ENCODE measurements at regions not wholly inside any gene's neighbourhood (a gene's known extent, or its start where the extent isn't known, plus 50 kb on each side); places are given as distances from the start of the nearest gene placed in this dataset.

GRCh38 chr13:47019977-47020376, 123.1 kb upstream of the HTR2A start:
- H3K27ac Mint-ChIP-seq: no peak overlapping the region
- ATAC-seq: no peak
- no peaks in the 10 kb centered on the region for H3K4me1 Mint-ChIP-seq
- Histone ChIP-seq H3K27me3 (ENCODE audit: control insufficient read depth, insufficient read depth, low read length) (no peaks in the 10 kb centered on the region), H3K9me3 (ENCODE audit: control insufficient read depth, insufficient read depth, low read length) (no peaks in the 10 kb centered on the region), H3K4me3 (ENCODE audit: low read length) (no peak overlapping the region), H3K4me1 (ENCODE audit: control insufficient read depth, insufficient read depth, low read length) (no peaks in the 10 kb centered on the region), H3K27ac (ENCODE audit: low read length) (no peak overlapping the region), H3K36me3 (ENCODE audit: control insufficient read depth, insufficient read depth, low read length) (no peaks in the 10 kb centered on the region)
- intact Hi-C loops (cut with micrococcal nuclease): no loop called here
- H3K36me3 Mint-ChIP-seq: no peaks in the 10 kb centered on the region
- no peak overlapping the region for H3K4me3 Mint-ChIP-seq
- no peak for DNase-seq
- H3K9me3 Mint-ChIP-seq: peaks cover 0 to 3% of the 10 kb centered on the region in 2 donors
- no peaks in the 10 kb centered on the region for H3K27me3 Mint-ChIP-seq (ENCODE audit: low read depth in 2 of 2)
- TF ChIP-seq, protein P1, sequence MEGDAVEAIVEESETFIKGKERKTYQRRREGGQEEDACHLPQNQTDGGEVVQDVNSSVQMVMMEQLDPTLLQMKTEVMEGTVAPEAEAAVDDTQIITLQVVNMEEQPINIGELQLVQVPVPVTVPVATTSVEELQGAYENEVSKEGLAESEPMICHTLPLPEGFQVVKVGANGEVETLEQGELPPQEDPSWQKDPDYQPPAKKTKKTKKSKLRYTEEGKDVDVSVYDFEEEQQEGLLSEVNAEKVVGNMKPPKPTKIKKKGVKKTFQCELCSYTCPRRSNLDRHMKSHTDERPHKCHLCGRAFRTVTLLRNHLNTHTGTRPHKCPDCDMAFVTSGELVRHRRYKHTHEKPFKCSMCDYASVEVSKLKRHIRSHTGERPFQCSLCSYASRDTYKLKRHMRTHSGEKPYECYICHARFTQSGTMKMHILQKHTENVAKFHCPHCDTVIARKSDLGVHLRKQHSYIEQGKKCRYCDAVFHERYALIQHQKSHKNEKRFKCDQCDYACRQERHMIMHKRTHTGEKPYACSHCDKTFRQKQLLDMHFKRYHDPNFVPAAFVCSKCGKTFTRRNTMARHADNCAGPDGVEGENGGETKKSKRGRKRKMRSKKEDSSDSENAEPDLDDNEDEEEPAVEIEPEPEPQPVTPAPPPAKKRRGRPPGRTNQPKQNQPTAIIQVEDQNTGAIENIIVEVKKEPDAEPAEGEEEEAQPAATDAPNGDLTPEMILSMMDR (IDR thresholded peaks at IDR 0.05): no peak

- no peak for ATAC-seq
- peaks cover 0 to 3% of the 10 kb centered on the region in 2 donors for H3K9me3 Mint-ChIP-seq
- H3K4me1 Mint-ChIP-seq: no peaks in the 10 kb centered on the region
- H3K27ac ChIP-seq (ENCODE audit: low read length): no peak overlapping the region
- TF ChIP-seq, protein P1 (IDR thresholded peaks at IDR 0.05): no peak
- no peaks in the 10 kb centered on the region for H3K36me3 ChIP-seq (ENCODE audit: control insufficient read depth, insufficient read depth, low read length)
- no peaks in the 10 kb centered on the region for H3K27me3 Mint-ChIP-seq (ENCODE audit: low read depth in 2 of 2)
- no peaks in the 10 kb centered on the region for H3K36me3 Mint-ChIP-seq
- intact Hi-C loops (cut with micrococcal nuclease): no loop called here
- H3K4me3 ChIP-seq (ENCODE audit: low read length): no peak overlapping the region
- no peaks in the 10 kb centered on the region for H3K9me3 ChIP-seq (ENCODE audit: control insufficient read depth, insufficient read depth, low read length)
- H3K27ac Mint-ChIP-seq: no peak overlapping the region
- DNase-seq: no peak
- H3K27me3 ChIP-seq (ENCODE audit: control insufficient read depth, insufficient read depth, low read length): no peaks in the 10 kb centered on the region
- 71% methylated on average over 1 of the region's 1 CpG for WGBS (ENCODE audit: insufficient coverage)
- H3K4me3 Mint-ChIP-seq: no peak overlapping the region
- no peaks in the 10 kb centered on the region for H3K4me1 ChIP-seq (ENCODE audit: control insufficient read depth, insufficient read depth, low read length)
Observed at GRCh38 chr13:47017476-47017875, 120.6 kb upstream of the HTR2A start.

DNA sequence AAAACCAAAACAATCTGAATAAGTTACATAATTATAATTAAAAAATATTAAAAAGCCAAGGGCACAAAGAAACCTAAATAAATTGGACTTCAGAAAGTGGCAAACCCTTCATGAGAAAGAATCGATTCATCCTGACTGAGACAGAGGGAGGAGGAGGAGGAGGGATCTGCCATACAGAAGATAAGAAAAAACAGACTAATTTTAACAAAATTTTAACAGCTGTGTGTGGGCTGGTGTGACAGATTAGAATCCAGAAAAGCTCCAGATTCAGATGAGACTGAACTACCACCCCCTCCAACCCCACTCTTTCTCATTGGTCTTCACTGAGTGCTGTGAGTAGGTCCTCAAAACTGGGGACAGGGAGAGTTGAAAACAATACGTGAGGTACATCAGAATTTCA, 111.5 kb upstream of the HTR2A start:
- Mint-ChIP-seq H3K9me3 (peaks cover 0 to 2% of the 10 kb centered on the region in 2 donors), H3K36me3 (no peaks in the 10 kb centered on the region), H3K27ac (no peak overlapping the region), H3K27me3 (ENCODE audit: low read depth in 2 of 2) (peaks cover 0 to 23% of the 10 kb centered on the region in 2 donors), H3K4me3 (no peak overlapping the region), H3K4me1 (no peaks in the 10 kb centered on the region)
- Histone ChIP-seq H3K4me3 (ENCODE audit: low read length) (no peak overlapping the region), H3K27me3 (ENCODE audit: control insufficient read depth, insufficient read depth, low read length) (peaks cover 3% of the 10 kb centered on the region), H3K4me1 (ENCODE audit: control insufficient read depth, insufficient read depth, low read length) (no peaks in the 10 kb centered on the region), H3K27ac (ENCODE audit: low read length) (no peak overlapping the region), H3K36me3 (ENCODE audit: control insufficient read depth, insufficient read depth, low read length) (no peaks in the 10 kb centered on the region), H3K9me3 (ENCODE audit: control insufficient read depth, insufficient read depth, low read length) (no peaks in the 10 kb centered on the region)
- WGBS (ENCODE audit: insufficient coverage): 100% methylated on average over 2 of the region's 2 CpGs
- intact Hi-C loops (cut with micrococcal nuclease): no loop called here
- DNase-seq (no peak), ATAC-seq (no peak)
- TF ChIP-seq, protein P1 (IDR thresholded peaks at IDR 0.05): no peak

- Mint-ChIP-seq H3K27me3 (ENCODE audit: low read depth in 2 of 2) (peaks cover 3 to 28% of the 10 kb centered on the region in 2 donors), H3K27ac (no peak overlapping the region), H3K36me3 (no peaks in the 10 kb centered on the region), H3K4me3 (no peak overlapping the region), H3K9me3 (peaks cover 0 to 2% of the 10 kb centered on the region in 2 donors), H3K4me1 (no peaks in the 10 kb centered on the region)
- Histone ChIP-seq H3K27me3 (ENCODE audit: control insufficient read depth, insufficient read depth, low read length) (peaks cover 3% of the 10 kb centered on the region), H3K9me3 (ENCODE audit: control insufficient read depth, insufficient read depth, low read length) (no peaks in the 10 kb centered on the region), H3K36me3 (ENCODE audit: control insufficient read depth, insufficient read depth, low read length) (no peaks in the 10 kb centered on the region), H3K4me1 (ENCODE audit: control insufficient read depth, insufficient read depth, low read length) (no peaks in the 10 kb centered on the region), H3K27ac (ENCODE audit: low read length) (no peak overlapping the region), H3K4me3 (ENCODE audit: low read length) (no peak overlapping the region)
- WGBS (ENCODE audit: insufficient coverage): no CpG with 5 or more reads among the region's 2 CpGs
- TF ChIP-seq, protein P1 (IDR thresholded peaks at IDR 0.05): no peak
- ATAC-seq (no peak), DNase-seq (no peak)
- intact Hi-C loops (cut with micrococcal nuclease): no loop called here
Observed at GRCh38 chr13:47005756-47006414, 109.0 kb upstream of the HTR2A start.
